GM18507 (cell line): ENCODE measurements at regions not wholly inside any gene's neighbourhood (a gene's known extent, or its start where the extent isn't known, plus 50 kb on each side); places are given as distances from the start of the nearest gene placed in this dataset.
A peak's percentile ranks its signal among the peaks of the same experiment; 100 is the strongest.

Experiments
- DNase-seq: peaks from one replicate; pipeline ENCODE4 v3.0.0; 2011; ENCODE audit warnings: low read depth; ENCODE audit not compliant: insufficient read length; ENCODE audit errors: extremely low spot score
- FAIRE-seq: peaks from 2 replicates; lab custom pipeline; 2011; peaks lifted over from hg19 to GRCh38; lab: Jason Lieb, UNC

DNA sequence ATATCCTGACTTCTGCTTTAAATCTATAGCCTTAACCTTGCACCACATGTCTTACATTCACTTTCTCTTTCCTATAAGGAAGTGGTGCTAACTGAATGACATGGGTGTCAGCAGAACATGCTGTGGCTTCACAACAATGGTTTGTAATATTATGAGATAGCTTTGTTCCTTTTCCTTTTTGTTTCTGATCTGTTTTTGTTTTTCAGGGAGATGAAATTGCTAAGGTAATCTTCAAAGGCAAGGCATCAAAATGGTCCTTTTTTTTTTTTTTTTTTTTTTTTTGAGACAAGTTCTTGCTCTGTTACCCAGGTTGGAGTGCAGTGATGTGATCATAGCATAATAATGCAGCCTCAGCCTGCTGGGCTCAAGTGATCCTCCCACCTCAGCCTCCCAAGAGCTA, 53.6 kb upstream of the RANBP6 start:
- DNase-seq (peak; percentile 49), FAIRE-seq (peak; percentile 93)

DNA sequence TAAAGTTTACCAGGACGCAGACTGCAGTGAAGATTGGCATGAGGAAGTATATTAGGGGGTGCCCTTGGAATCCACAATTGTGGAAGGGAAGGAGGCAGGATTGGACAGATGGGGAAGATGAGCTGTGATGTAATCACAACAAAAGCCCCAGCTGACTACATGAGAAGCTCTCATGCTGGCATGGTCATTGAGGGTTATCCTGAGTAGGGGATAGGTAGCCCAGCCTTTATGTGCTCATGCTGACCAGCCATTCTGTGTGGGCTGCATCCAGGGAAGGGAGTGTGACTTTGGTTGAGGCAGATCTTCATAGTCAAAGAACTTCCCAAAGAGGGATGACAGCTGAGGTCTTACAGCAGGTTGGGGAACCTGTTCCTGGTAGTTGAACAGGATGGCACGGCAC, 52.0 kb upstream of the RANBP6 start:
- DNase-seq (no peak), FAIRE-seq (no peak)
